ENCODE measurements at regions not wholly inside any gene's neighbourhood (a gene's known extent, or its start where the extent isn't known, plus 50 kb on each side); places are given as distances from the start of the nearest gene placed in this dataset.

GRCh38 chr5:164679461-164679860 lies 1174.0 kb downstream of the MAT2B start:
- Histone ChIP-seq H3K36me3 (ENCODE audit: control insufficient read depth in 3 of 3, insufficient read depth in 3 of 3, low read length in 3 of 3) (no peaks in the 10 kb centered on the region), H3K4me1 (ENCODE audit: control insufficient read depth in 3 of 3, insufficient read depth in 3 of 3, low read length in 3 of 3) (no peaks in the 10 kb centered on the region), H3K27me3 (ENCODE audit: control insufficient read depth in 3 of 3, insufficient read depth in 3 of 3, low read length in 3 of 3) (no peaks in the 10 kb centered on the region), H3K27ac (ENCODE audit: low read depth, low read length) (no peak overlapping the region), H3K9ac (ENCODE audit: low read depth in 1 of 3, low read length in 3 of 3) (no peak overlapping the region), H3K4me3 (ENCODE audit: low read length in 3 of 3) (no peak overlapping the region), H3K9me3 (ENCODE audit: control insufficient read depth in 3 of 3, low read length in 3 of 3) (no peaks in the 10 kb centered on the region)

DNA sequence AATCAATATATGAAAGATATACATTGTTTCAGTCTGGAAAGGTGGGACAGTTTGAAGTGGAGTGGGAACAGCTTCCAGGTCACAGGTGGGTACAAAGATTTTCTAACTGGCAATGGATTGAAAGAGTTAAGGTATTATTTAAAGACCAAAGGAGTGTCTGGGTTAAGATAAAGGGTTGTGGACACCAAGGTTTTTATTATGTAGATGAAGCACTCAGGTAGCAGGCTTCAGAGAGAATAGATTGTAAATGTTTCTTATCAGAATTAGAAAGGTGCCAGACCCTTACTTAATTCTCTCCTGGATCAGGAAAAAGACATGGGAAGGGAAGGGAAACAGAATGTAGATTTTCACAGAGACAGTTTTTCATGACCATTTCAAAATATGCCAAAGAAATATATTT lies 1174.8 kb downstream of the MAT2B start:
- Histone ChIP-seq H3K9me3 (ENCODE audit: control insufficient read depth in 3 of 3, low read length in 3 of 3) (no peaks in the 10 kb centered on the region), H3K9ac (ENCODE audit: low read depth in 1 of 3, low read length in 3 of 3) (no peak overlapping the region), H3K4me1 (ENCODE audit: control insufficient read depth in 3 of 3, insufficient read depth in 3 of 3, low read length in 3 of 3) (no peaks in the 10 kb centered on the region), H3K4me3 (ENCODE audit: low read length in 3 of 3) (no peak overlapping the region), H3K27ac (ENCODE audit: low read depth, low read length) (no peak overlapping the region), H3K27me3 (ENCODE audit: control insufficient read depth in 3 of 3, insufficient read depth in 3 of 3, low read length in 3 of 3) (no peaks in the 10 kb centered on the region), H3K36me3 (ENCODE audit: control insufficient read depth in 3 of 3, insufficient read depth in 3 of 3, low read length in 3 of 3) (no peaks in the 10 kb centered on the region)

DNA sequence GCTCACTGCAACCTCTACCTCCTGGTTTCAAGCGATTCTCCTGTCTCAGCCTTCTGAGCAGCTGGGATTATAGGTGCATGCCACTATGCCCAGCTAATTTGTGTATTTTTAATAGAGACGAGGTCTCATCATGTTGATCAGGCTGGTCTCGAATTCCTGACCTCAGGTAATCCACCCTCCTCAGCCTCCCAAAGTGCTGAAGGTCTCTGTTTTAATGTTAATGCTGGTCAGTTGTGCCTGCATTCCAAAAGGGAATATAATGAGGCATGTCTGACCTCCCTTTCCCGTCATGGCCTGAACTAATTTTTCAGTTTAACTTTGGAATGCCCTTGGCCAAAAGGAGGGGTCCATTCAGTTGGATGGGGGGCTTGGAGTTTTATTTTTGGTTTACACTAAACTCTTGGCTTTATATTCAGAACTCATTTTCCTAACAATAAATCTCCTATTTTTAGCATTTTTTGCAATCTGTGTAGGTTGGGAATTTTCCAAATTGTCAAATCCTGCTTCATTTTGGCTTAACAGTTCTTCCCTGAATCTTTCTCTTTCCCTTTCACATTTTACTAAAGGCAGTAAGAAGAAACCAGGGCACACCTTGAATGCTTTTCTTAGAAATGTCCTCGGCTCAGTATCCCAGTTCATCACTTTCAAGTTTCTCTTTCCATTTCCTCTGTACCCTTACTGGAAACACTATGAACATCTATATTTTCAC lies 1175.5 kb downstream of the MAT2B start:
- no peak overlapping the region for H3K9ac ChIP-seq (ENCODE audit: low read depth in 1 of 3, low read length in 3 of 3)
- H3K36me3 ChIP-seq (ENCODE audit: control insufficient read depth in 3 of 3, insufficient read depth in 3 of 3, low read length in 3 of 3): no peaks in the 10 kb centered on the region
- no peaks in the 10 kb centered on the region for H3K9me3 ChIP-seq (ENCODE audit: control insufficient read depth in 3 of 3, low read length in 3 of 3)
- no peaks in the 10 kb centered on the region for H3K4me1 ChIP-seq (ENCODE audit: control insufficient read depth in 3 of 3, insufficient read depth in 3 of 3, low read length in 3 of 3)
- H3K27ac ChIP-seq (ENCODE audit: low read depth, low read length): no peak overlapping the region
- H3K4me3 ChIP-seq (ENCODE audit: low read length in 3 of 3): no peak overlapping the region
- no peaks in the 10 kb centered on the region for H3K27me3 ChIP-seq (ENCODE audit: control insufficient read depth in 3 of 3, insufficient read depth in 3 of 3, low read length in 3 of 3)

GRCh38 chr5:164687391-164687790 lies 1182.0 kb downstream of the MAT2B start:
- Histone ChIP-seq H3K9ac (ENCODE audit: low read depth in 1 of 3, low read length in 3 of 3) (no peak overlapping the region), H3K27ac (ENCODE audit: low read depth, low read length) (no peak overlapping the region), H3K4me1 (ENCODE audit: control insufficient read depth in 3 of 3, insufficient read depth in 3 of 3, low read length in 3 of 3) (no peaks in the 10 kb centered on the region), H3K9me3 (ENCODE audit: control insufficient read depth in 3 of 3, low read length in 3 of 3) (no peaks in the 10 kb centered on the region), H3K4me3 (ENCODE audit: low read length in 3 of 3) (no peak overlapping the region), H3K27me3 (ENCODE audit: control insufficient read depth in 3 of 3, insufficient read depth in 3 of 3, low read length in 3 of 3) (no peaks in the 10 kb centered on the region), H3K36me3 (ENCODE audit: control insufficient read depth in 3 of 3, insufficient read depth in 3 of 3, low read length in 3 of 3) (no peaks in the 10 kb centered on the region)

DNA sequence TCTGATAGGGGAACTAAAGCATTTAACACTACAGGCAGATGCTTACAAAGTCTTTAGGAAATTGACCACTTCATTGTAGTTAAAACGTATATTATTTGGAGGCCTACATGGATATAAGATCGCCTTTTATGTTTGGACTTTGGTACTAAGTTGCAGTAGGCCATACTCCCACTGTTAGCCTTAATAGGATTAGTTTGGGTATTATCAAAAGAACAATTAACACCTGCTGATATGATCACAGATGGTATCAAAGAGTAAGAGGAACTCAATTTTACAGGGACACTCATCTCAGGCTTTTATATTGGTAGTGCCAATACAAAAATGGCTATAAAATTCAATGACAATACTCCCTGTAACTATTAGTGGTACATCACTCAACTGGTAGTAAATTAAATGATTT lies 1183.0 kb downstream of the MAT2B start:
- Histone ChIP-seq H3K4me1 (ENCODE audit: control insufficient read depth in 3 of 3, insufficient read depth in 3 of 3, low read length in 3 of 3) (no peaks in the 10 kb centered on the region), H3K36me3 (ENCODE audit: control insufficient read depth in 3 of 3, insufficient read depth in 3 of 3, low read length in 3 of 3) (no peaks in the 10 kb centered on the region), H3K9me3 (ENCODE audit: control insufficient read depth in 3 of 3, low read length in 3 of 3) (no peaks in the 10 kb centered on the region), H3K27ac (ENCODE audit: low read depth, low read length) (no peak overlapping the region), H3K9ac (ENCODE audit: low read depth in 1 of 3, low read length in 3 of 3) (no peak overlapping the region), H3K27me3 (ENCODE audit: control insufficient read depth in 3 of 3, insufficient read depth in 3 of 3, low read length in 3 of 3) (no peaks in the 10 kb centered on the region), H3K4me3 (ENCODE audit: low read length in 3 of 3) (no peak overlapping the region)

GRCh38 chr5:164708831-164709230 lies 1203.4 kb downstream of the MAT2B start:
- no peaks in the 10 kb centered on the region for H3K36me3 ChIP-seq (ENCODE audit: control insufficient read depth in 3 of 3, insufficient read depth in 3 of 3, low read length in 3 of 3)
- no peak overlapping the region for H3K27ac ChIP-seq (ENCODE audit: low read depth, low read length)
- no peaks in the 10 kb centered on the region for H3K4me1 ChIP-seq (ENCODE audit: control insufficient read depth in 3 of 3, insufficient read depth in 3 of 3, low read length in 3 of 3)
- no peaks in the 10 kb centered on the region for H3K27me3 ChIP-seq (ENCODE audit: control insufficient read depth in 3 of 3, insufficient read depth in 3 of 3, low read length in 3 of 3)
- no peak overlapping the region for H3K9ac ChIP-seq (ENCODE audit: low read depth in 1 of 3, low read length in 3 of 3)
- H3K9me3 ChIP-seq (ENCODE audit: control insufficient read depth in 3 of 3, low read length in 3 of 3): no peaks in the 10 kb centered on the region
- H3K4me3 ChIP-seq (ENCODE audit: low read length in 3 of 3): no peak overlapping the region

- H3K4me3 ChIP-seq (ENCODE audit: low read length in 3 of 3): no peak overlapping the region
- H3K27ac ChIP-seq (ENCODE audit: low read depth, low read length): no peak overlapping the region
- H3K4me1 ChIP-seq (ENCODE audit: control insufficient read depth in 3 of 3, insufficient read depth in 3 of 3, low read length in 3 of 3): no peaks in the 10 kb centered on the region
- no peaks in the 10 kb centered on the region for H3K9me3 ChIP-seq (ENCODE audit: control insufficient read depth in 3 of 3, low read length in 3 of 3)
- H3K9ac ChIP-seq (ENCODE audit: low read depth in 1 of 3, low read length in 3 of 3): no peak overlapping the region
- H3K27me3 ChIP-seq (ENCODE audit: control insufficient read depth in 3 of 3, insufficient read depth in 3 of 3, low read length in 3 of 3): no peaks in the 10 kb centered on the region
- H3K36me3 ChIP-seq (ENCODE audit: control insufficient read depth in 3 of 3, insufficient read depth in 3 of 3, low read length in 3 of 3): no peaks in the 10 kb centered on the region
These were observed 1208.3 kb downstream of the MAT2B start for GRCh38 chr5:164713682-164714081.

- Histone ChIP-seq H3K4me1 (ENCODE audit: control insufficient read depth in 3 of 3, insufficient read depth in 3 of 3, low read length in 3 of 3) (no peaks in the 10 kb centered on the region), H3K9me3 (ENCODE audit: control insufficient read depth in 3 of 3, low read length in 3 of 3) (no peaks in the 10 kb centered on the region), H3K27ac (ENCODE audit: low read depth, low read length) (no peak overlapping the region), H3K4me3 (ENCODE audit: low read length in 3 of 3) (no peak overlapping the region), H3K36me3 (ENCODE audit: control insufficient read depth in 3 of 3, insufficient read depth in 3 of 3, low read length in 3 of 3) (no peaks in the 10 kb centered on the region), H3K27me3 (ENCODE audit: control insufficient read depth in 3 of 3, insufficient read depth in 3 of 3, low read length in 3 of 3) (no peaks in the 10 kb centered on the region), H3K9ac (ENCODE audit: low read depth in 1 of 3, low read length in 3 of 3) (no peak overlapping the region)
These were observed 1215.7 kb downstream of the MAT2B start for GRCh38 chr5:164721116-164721515.

GRCh38 chr5:164721656-164722055 lies 1216.2 kb downstream of the MAT2B start:
- Histone ChIP-seq H3K9me3 (ENCODE audit: control insufficient read depth in 3 of 3, low read length in 3 of 3) (no peaks in the 10 kb centered on the region), H3K36me3 (ENCODE audit: control insufficient read depth in 3 of 3, insufficient read depth in 3 of 3, low read length in 3 of 3) (no peaks in the 10 kb centered on the region)

DNA sequence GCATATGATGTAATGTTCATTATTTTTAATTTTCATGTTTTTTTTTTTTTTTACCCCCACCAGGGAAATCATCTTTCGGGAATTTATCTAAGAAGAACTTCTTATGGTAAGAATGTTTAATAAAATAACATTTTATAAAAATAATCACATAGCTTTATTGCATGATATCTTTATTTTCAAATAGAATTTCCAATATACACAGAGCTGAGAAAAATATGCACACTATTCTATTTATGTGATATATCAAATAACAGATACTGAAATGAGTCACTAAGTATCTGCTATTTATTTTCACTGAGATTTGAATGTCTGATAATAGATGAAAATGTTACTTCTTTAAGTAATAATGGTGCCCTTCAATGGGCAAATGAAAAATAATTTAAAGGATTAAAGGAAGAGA lies 1217.3 kb downstream of the MAT2B start:
- Histone ChIP-seq H3K4me3 (ENCODE audit: low read length in 3 of 3) (no peak overlapping the region), H3K4me1 (ENCODE audit: control insufficient read depth in 3 of 3, insufficient read depth in 3 of 3, low read length in 3 of 3) (no peaks in the 10 kb centered on the region), H3K36me3 (ENCODE audit: control insufficient read depth in 3 of 3, insufficient read depth in 3 of 3, low read length in 3 of 3) (no peaks in the 10 kb centered on the region), H3K9ac (ENCODE audit: low read depth in 1 of 3, low read length in 3 of 3) (no peak overlapping the region), H3K9me3 (ENCODE audit: control insufficient read depth in 3 of 3, low read length in 3 of 3) (no peaks in the 10 kb centered on the region), H3K27me3 (ENCODE audit: control insufficient read depth in 3 of 3, insufficient read depth in 3 of 3, low read length in 3 of 3) (no peaks in the 10 kb centered on the region), H3K27ac (ENCODE audit: low read depth, low read length) (no peak overlapping the region)

More at GRCh38 chr5:164721656-164722055, 1216.2 kb downstream of the MAT2B start:
- Histone ChIP-seq H3K27me3 (ENCODE audit: control insufficient read depth in 3 of 3, insufficient read depth in 3 of 3, low read length in 3 of 3) (no peaks in the 10 kb centered on the region), H3K27ac (ENCODE audit: low read depth, low read length) (no peak overlapping the region), H3K9ac (ENCODE audit: low read depth in 1 of 3, low read length in 3 of 3) (no peak overlapping the region), H3K4me3 (ENCODE audit: low read length in 3 of 3) (no peak overlapping the region), H3K4me1 (ENCODE audit: control insufficient read depth in 3 of 3, insufficient read depth in 3 of 3, low read length in 3 of 3) (no peaks in the 10 kb centered on the region)

All from skeletal muscle tissue (tissue), 3 donors.